Testis (tissue), 2 donors: ENCODE measurements at regions not wholly inside any gene's neighbourhood (a gene's known extent, or its start where the extent isn't known, plus 50 kb on each side); places are given as distances from the start of the nearest gene placed in this dataset.

ENCODE experiments used
- DNase-seq: peaks from one replicate; pipeline ENCODE4 v3.0.0-alpha.2; 2019
- H3K27ac ChIP-seq, 2 donors: fragments of 200-600 bp; sonication (generic); one replicate each; pipeline ENCODE4 v1.5.1; 2019
- H3K27me3 ChIP-seq: fragments of 200-600 bp; sonication (generic); one replicate; pipeline ENCODE4 v1.5.1; 2019
- H3K36me3 ChIP-seq: fragments of 200-600 bp; sonication (generic); one replicate; pipeline ENCODE4 v1.5.1; 2017; ENCODE audit warnings: low read depth; ENCODE audit errors: missing control alignments
- H3K4me1 ChIP-seq: fragments of 200-600 bp; sonication (generic); one replicate; pipeline ENCODE4 v1.5.1; 2019
- H3K4me3 ChIP-seq, 2 donors: fragments of 200-600 bp; sonication (generic); one replicate each; pipeline ENCODE4 v1.5.1; 2017 to 2019
- H3K9me3 ChIP-seq: fragments of 200-600 bp; sonication (generic); one replicate; pipeline ENCODE4 v1.5.1; 2017
- CTCF ChIP-seq, 3 experiments: fragments of 450-650 bp in 2 of 3; fragments of 200-600 bp in 1 of 3; sonication (generic) in 1 of 3; IDR thresholded peaks; one replicate each; pipeline ENCODE4 v1.5.1; 2016 to 2019; ENCODE audit warnings: antibody characterized with exemption in 3 of 3, mild to moderate bottlenecking in 2 of 3, moderate library complexity in 1 of 3
- POLR2A ChIP-seq: fragments of 450-650 bp; IDR thresholded peaks from one replicate; pipeline ENCODE4 v1.6.1; 2017; ENCODE audit warnings: antibody characterized with exemption, mild to moderate bottlenecking, moderate library complexity
- WGBS, 2 donors: methylation state at CpG; one replicate each; pipeline ENCODE4 v1.1.5; 2018; 5-methylcytosine and 5-hydroxymethylcytosine counted together
- intact Hi-C: fragments of 100-400 bp; cut with DNase I; formaldehyde crosslinking; loops from one replicate; pipeline ENCODE4 v1.15.1; 2023; ENCODE audit warnings: low total_unique reads

- Histone ChIP-seq H3K36me3 (no peaks in the 10 kb centered on the region), H3K27ac (no peak overlapping the region), H3K27me3 (no peaks in the 10 kb centered on the region), H3K4me3 (no peak overlapping the region), H3K9me3 (no peaks in the 10 kb centered on the region), H3K4me1 (no peaks in the 10 kb centered on the region)
- DNase-seq = no peak
- 35 to 71% methylated on average over 9 to 11 of the region's 12 CpGs for WGBS, 2 donors
- intact Hi-C loops = no loop called here
- TF ChIP-seq CTCF (IDR thresholded peaks at IDR 0.05) (no peak), POLR2A (no peak)
Observed at GRCh38 chr1:143619851-143620250, 351.9 kb downstream of the FAM72C start.

GRCh38 chr1:143611159-143611558 is 360.6 kb downstream of the FAM72C start:
- intact Hi-C loops = no loop called here
- H3K9me3 ChIP-seq = no peaks in the 10 kb centered on the region
- H3K4me1 ChIP-seq = no peaks in the 10 kb centered on the region
- no peak overlapping the region for H3K27ac ChIP-seq
- TF ChIP-seq POLR2A (no peak), CTCF (IDR thresholded peaks at IDR 0.05) (no peak)
- 23 to 43% methylated on average over 2 of the region's 2 CpGs for WGBS, 2 donors
- DNase-seq = no peak
- H3K27me3 ChIP-seq = no peaks in the 10 kb centered on the region
- H3K4me3 ChIP-seq = no peak overlapping the region
- no peaks in the 10 kb centered on the region for H3K36me3 ChIP-seq

GRCh38 chr1:143610196-143610595 is 361.6 kb downstream of the FAM72C start:
- no peak for DNase-seq
- Histone ChIP-seq H3K27me3 (no peaks in the 10 kb centered on the region), H3K27ac (no peak overlapping the region), H3K4me1 (no peaks in the 10 kb centered on the region), H3K4me3 (no peak overlapping the region), H3K36me3 (no peaks in the 10 kb centered on the region), H3K9me3 (no peaks in the 10 kb centered on the region)
- intact Hi-C loops = no loop called here
- TF ChIP-seq CTCF (IDR thresholded peaks at IDR 0.05) (no peak), POLR2A (no peak)
- WGBS, 2 donors = 67 to 78% methylated on average over 11 of the region's 11 CpGs

- intact Hi-C loops = no loop called here
- Histone ChIP-seq H3K27ac (no peak overlapping the region), H3K36me3 (no peaks in the 10 kb centered on the region), H3K9me3 (no peaks in the 10 kb centered on the region), H3K27me3 (no peaks in the 10 kb centered on the region), H3K4me3 (no peak overlapping the region), H3K4me1 (no peaks in the 10 kb centered on the region)
- TF ChIP-seq POLR2A (no peak), CTCF (IDR thresholded peaks at IDR 0.05) (no peak)
- DNase-seq = no peak
Observed at GRCh38 chr1:143604887-143605286, 366.9 kb downstream of the FAM72C start.

- no peaks in the 10 kb centered on the region for H3K36me3 ChIP-seq
- no peak overlapping the region for H3K27ac ChIP-seq
- no peaks in the 10 kb centered on the region for H3K27me3 ChIP-seq
- no peaks in the 10 kb centered on the region for H3K4me1 ChIP-seq
- TF ChIP-seq POLR2A = no peak
- no peak for TF ChIP-seq CTCF (IDR thresholded peaks at IDR 0.05)
- H3K9me3 ChIP-seq = no peaks in the 10 kb centered on the region
- no peak overlapping the region for H3K4me3 ChIP-seq
- DNase-seq = no peak
- 58 to 67% methylated on average over 4 of the region's 4 CpGs for WGBS, 2 donors
- intact Hi-C loops = no loop called here
Observed at GRCh38 chr1:143584508-143584907, 387.3 kb downstream of the FAM72C start.
